ENCODE measurements at regions not wholly inside any gene's neighbourhood (a gene's known extent, or its start where the extent isn't known, plus 50 kb on each side); places are given as distances from the start of the nearest gene placed in this dataset.

DNA sequence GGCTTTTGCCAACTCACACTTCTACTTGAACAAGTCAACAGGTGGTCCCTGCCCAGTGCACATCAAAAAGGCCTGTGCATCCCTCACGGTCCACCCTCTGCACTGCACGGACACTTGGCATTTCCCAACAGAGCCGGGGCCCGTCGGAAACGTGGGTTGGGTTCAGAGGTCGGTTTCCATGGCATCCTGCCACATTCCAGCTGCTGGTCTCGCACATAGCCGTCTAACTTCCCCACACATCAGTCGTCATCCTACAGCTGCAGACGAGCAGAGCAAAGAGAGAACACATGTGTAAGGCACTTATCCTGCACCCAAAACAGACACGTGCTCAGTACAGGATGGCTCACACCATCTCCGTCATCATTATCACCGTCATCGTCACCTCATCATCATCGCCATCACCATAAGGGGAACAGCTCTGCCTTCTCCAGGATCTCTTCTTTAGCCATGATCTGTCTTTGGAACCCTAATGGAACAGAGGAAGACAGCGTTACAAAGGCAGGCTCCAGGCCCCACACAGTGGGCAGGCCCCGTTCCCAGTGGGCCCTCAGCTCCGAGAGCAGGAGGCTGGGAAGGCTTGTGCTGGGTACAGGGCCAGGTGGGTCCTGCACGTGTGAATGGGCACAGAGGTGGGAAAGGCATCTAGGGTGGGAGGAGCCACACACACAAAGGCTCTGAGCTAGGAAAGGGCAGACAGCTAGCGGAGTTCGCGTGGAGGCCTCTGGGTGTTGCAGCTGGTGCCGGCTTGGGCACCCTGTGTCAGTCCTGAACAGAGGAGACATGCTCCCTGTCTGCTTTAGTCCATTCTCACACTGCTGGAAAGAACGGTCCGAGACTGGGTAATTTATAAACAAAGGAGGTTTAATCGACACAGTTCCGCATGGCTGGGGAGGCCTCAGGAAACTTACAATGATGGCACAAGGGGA is 170.8 kb upstream of the SOX1 start (continued):
- TF ChIP-seq, protein P1, sequence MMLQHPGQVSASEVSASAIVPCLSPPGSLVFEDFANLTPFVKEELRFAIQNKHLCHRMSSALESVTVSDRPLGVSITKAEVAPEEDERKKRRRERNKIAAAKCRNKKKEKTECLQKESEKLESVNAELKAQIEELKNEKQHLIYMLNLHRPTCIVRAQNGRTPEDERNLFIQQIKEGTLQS (IDR thresholded peaks at IDR 0.05; ENCODE audit: insufficient read depth, low read depth, low read length), result no peak
- TF ChIP-seq FOSL1 (IDR thresholded peaks at IDR 0.05; ENCODE audit: insufficient read depth, low read depth, low read length), result no peak
- TF ChIP-seq TCF12 (IDR thresholded peaks at IDR 0.05; ENCODE audit: low read depth, low read length), result no peak
